ENCODE measurements at regions not wholly inside any gene's neighbourhood (a gene's known extent, or its start where the extent isn't known, plus 50 kb on each side); places are given as distances from the start of the nearest gene placed in this dataset.

DNA sequence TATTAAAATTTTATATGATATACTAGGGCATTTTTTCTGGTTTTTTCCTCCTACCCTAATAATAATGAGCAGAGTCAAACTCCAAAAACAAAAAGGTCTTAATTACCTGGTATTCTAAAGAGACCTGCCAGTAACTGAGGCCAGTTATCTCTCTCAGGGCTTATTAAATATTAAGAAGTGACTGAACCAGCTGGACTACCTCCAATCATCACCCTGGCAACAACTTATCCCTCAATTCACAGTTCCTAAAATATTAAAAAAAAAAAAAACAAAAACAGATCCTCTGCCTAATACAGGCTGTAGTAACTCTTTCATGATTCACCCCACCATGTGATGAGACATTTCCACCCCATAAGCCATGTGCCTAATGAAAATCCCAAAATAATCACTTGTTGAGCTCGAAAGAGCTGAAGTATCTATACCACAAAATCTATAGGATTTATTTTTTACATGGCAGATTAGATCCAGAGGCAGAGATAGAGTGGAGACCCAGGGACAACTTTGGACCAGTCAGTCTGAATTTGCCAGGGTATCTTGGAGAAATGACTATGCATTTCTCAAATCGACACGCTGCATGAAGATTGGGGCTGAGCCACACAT lies 698.0 kb downstream of the FAT4 start:
- no peak overlapping the region for H3K4me3 ChIP-seq (ENCODE audit: insufficient read depth, low read depth, low read length)
- no peak for TF ChIP-seq EZH2 (IDR thresholded peaks at IDR 0.05; ENCODE audit: insufficient read depth, low read length)
- TF ChIP-seq, protein P1, sequence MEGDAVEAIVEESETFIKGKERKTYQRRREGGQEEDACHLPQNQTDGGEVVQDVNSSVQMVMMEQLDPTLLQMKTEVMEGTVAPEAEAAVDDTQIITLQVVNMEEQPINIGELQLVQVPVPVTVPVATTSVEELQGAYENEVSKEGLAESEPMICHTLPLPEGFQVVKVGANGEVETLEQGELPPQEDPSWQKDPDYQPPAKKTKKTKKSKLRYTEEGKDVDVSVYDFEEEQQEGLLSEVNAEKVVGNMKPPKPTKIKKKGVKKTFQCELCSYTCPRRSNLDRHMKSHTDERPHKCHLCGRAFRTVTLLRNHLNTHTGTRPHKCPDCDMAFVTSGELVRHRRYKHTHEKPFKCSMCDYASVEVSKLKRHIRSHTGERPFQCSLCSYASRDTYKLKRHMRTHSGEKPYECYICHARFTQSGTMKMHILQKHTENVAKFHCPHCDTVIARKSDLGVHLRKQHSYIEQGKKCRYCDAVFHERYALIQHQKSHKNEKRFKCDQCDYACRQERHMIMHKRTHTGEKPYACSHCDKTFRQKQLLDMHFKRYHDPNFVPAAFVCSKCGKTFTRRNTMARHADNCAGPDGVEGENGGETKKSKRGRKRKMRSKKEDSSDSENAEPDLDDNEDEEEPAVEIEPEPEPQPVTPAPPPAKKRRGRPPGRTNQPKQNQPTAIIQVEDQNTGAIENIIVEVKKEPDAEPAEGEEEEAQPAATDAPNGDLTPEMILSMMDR (IDR thresholded peaks at IDR 0.05; ENCODE audit: insufficient read depth, low read depth, low read length): no peak
- H3K4me3 Mint-ChIP-seq (ENCODE audit: unreplicated experiment): no peak overlapping the region
- no peaks in the 10 kb centered on the region for H3K4me1 Mint-ChIP-seq (ENCODE audit: low read depth, unreplicated experiment)
- H3K4me2 ChIP-seq (ENCODE audit: low read length): no peak overlapping the region
- H3K4me1 ChIP-seq (ENCODE audit: insufficient read depth, low read length): no peaks in the 10 kb centered on the region
- H3K27ac Mint-ChIP-seq (ENCODE audit: unreplicated experiment): no peak overlapping the region
- no peaks in the 10 kb centered on the region for H3K27me3 ChIP-seq (ENCODE audit: insufficient read depth, low read length)
- no peaks in the 10 kb centered on the region for H3K36me3 ChIP-seq (ENCODE audit: insufficient read depth, low read length)
- H3K9me3 ChIP-seq (ENCODE audit: insufficient read depth, low read depth, low read length): no peaks in the 10 kb centered on the region
- FAIRE-seq (no peak), DNase-seq (ENCODE audit: low read depth) (no peak)
- no peak overlapping the region for H2AFZ ChIP-seq (ENCODE audit: low read depth, low read length)
- H3K27ac ChIP-seq (ENCODE audit: low read depth, low read length): no peak overlapping the region
- H4K20me1 ChIP-seq (ENCODE audit: insufficient read depth, low read length): no peaks in the 10 kb centered on the region
- no peaks in the 10 kb centered on the region for H3K27me3 Mint-ChIP-seq (ENCODE audit: low read depth, unreplicated experiment)
- H3K9me3 Mint-ChIP-seq (ENCODE audit: unreplicated experiment): peaks cover 10% of the 10 kb centered on the region
- no peaks in the 10 kb centered on the region for H3K36me3 Mint-ChIP-seq (ENCODE audit: low read depth, unreplicated experiment)
- no peaks in the 10 kb centered on the region for H3K79me2 ChIP-seq (ENCODE audit: insufficient read depth, low read length)
- H3K9ac ChIP-seq (ENCODE audit: low read length): no peak overlapping the region

DNA sequence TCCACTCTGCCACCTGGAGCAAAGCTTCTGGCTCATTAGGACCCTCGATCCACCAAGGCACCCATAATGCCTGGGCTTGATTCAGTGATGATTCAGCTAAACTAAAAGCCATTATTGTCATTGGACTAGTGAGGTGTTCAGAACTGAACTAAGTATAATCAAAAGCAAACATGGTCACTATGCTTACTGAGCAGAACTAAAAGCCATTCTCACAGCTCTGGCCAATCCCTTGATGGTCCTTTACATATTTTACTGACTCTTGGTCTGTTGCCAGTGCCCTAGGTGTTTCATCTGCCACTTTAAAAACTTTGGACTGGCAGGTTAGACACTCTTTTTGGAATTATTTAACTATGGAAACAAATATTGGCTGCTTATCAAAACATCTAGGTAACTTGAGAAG lies 703.5 kb downstream of the FAT4 start:
- Mint-ChIP-seq H3K4me1 (ENCODE audit: low read depth, unreplicated experiment) (no peaks in the 10 kb centered on the region), H3K4me3 (ENCODE audit: unreplicated experiment) (no peak overlapping the region), H3K36me3 (ENCODE audit: low read depth, unreplicated experiment) (no peaks in the 10 kb centered on the region), H3K9me3 (ENCODE audit: unreplicated experiment) (peaks cover 4% of the 10 kb centered on the region), H3K27me3 (ENCODE audit: low read depth, unreplicated experiment) (no peaks in the 10 kb centered on the region), H3K27ac (ENCODE audit: unreplicated experiment) (no peak overlapping the region)
- no peak for DNase-seq (ENCODE audit: low read depth)
- no peak overlapping the region for H3K9ac ChIP-seq (ENCODE audit: low read length)
- TF ChIP-seq, protein P1 (IDR thresholded peaks at IDR 0.05; ENCODE audit: insufficient read depth, low read depth, low read length): no peak
- no peak for TF ChIP-seq EZH2 (IDR thresholded peaks at IDR 0.05; ENCODE audit: insufficient read depth, low read length)
- no peaks in the 10 kb centered on the region for H3K9me3 ChIP-seq (ENCODE audit: insufficient read depth, low read depth, low read length)
- no peak for FAIRE-seq
- H3K36me3 ChIP-seq (ENCODE audit: insufficient read depth, low read length): no peaks in the 10 kb centered on the region
- no peak overlapping the region for H3K4me2 ChIP-seq (ENCODE audit: low read length)
- H3K27ac ChIP-seq (ENCODE audit: low read depth, low read length): no peak overlapping the region
- H4K20me1 ChIP-seq (ENCODE audit: insufficient read depth, low read length): no peaks in the 10 kb centered on the region
- H3K4me1 ChIP-seq (ENCODE audit: insufficient read depth, low read length): no peaks in the 10 kb centered on the region
- H3K79me2 ChIP-seq (ENCODE audit: insufficient read depth, low read length): no peaks in the 10 kb centered on the region
- no peak overlapping the region for H3K4me3 ChIP-seq (ENCODE audit: insufficient read depth, low read depth, low read length)
- H2AFZ ChIP-seq (ENCODE audit: low read depth, low read length): no peak overlapping the region
- H3K27me3 ChIP-seq (ENCODE audit: insufficient read depth, low read length): no peaks in the 10 kb centered on the region

DNA sequence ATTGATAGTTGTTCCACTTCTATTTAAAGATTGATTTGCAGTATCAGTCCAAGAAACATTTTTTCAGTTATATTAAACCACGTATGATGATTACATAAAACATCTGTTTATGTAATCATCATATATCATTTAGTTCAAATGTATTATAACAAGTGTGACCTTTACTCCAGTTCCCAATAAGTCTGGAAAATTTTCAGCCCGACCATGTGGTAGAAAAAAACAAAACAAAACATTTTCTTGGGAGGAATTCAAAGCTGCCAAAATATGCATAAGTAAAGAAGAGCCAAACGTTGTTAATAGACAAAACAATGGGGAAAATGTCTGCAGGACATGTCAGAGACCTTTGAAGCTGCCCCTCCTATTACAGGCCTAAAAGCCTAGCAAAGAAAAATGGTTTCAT lies 709.1 kb downstream of the FAT4 start:
- Histone ChIP-seq H3K36me3 (ENCODE audit: insufficient read depth, low read length) (no peaks in the 10 kb centered on the region), H3K4me1 (ENCODE audit: insufficient read depth, low read length) (no peaks in the 10 kb centered on the region), H3K9me3 (ENCODE audit: insufficient read depth, low read depth, low read length) (no peaks in the 10 kb centered on the region), H3K79me2 (ENCODE audit: insufficient read depth, low read length) (no peaks in the 10 kb centered on the region), H4K20me1 (ENCODE audit: insufficient read depth, low read length) (no peaks in the 10 kb centered on the region), H2AFZ (ENCODE audit: low read depth, low read length) (no peak overlapping the region), H3K4me3 (ENCODE audit: insufficient read depth, low read depth, low read length) (no peak overlapping the region), H3K27me3 (ENCODE audit: insufficient read depth, low read length) (no peaks in the 10 kb centered on the region), H3K27ac (ENCODE audit: low read depth, low read length) (no peak overlapping the region), H3K9ac (ENCODE audit: low read length) (no peak overlapping the region), H3K4me2 (ENCODE audit: low read length) (no peak overlapping the region)
- Mint-ChIP-seq H3K4me1 (ENCODE audit: low read depth, unreplicated experiment) (no peaks in the 10 kb centered on the region), H3K36me3 (ENCODE audit: low read depth, unreplicated experiment) (no peaks in the 10 kb centered on the region), H3K4me3 (ENCODE audit: unreplicated experiment) (no peak overlapping the region), H3K9me3 (ENCODE audit: unreplicated experiment) (no peaks in the 10 kb centered on the region), H3K27ac (ENCODE audit: unreplicated experiment) (no peak overlapping the region), H3K27me3 (ENCODE audit: low read depth, unreplicated experiment) (no peaks in the 10 kb centered on the region)
- peak; percentile 4 for DNase-seq (ENCODE audit: low read depth)
- TF ChIP-seq, protein P1 (IDR thresholded peaks at IDR 0.05; ENCODE audit: insufficient read depth, low read depth, low read length): no peak
- no peak for TF ChIP-seq EZH2 (IDR thresholded peaks at IDR 0.05; ENCODE audit: insufficient read depth, low read length)
- FAIRE-seq: no peak
